ENCODE measurements at regions not wholly inside any gene's neighbourhood (a gene's known extent, or its start where the extent isn't known, plus 50 kb on each side); places are given as distances from the start of the nearest gene placed in this dataset.

GRCh38 chr4:180695851-180696250 is 1547.4 kb upstream of the TENM3 start:
- TF ChIP-seq POLR2AphosphoS5 (IDR thresholded peaks at IDR 0.05; ENCODE audit: low read depth, low read length) (no peak), POLR2A (IDR thresholded peaks at IDR 0.05; ENCODE audit: low read depth, low read length) (no peak)
